ENCODE measurements at regions not wholly inside any gene's neighbourhood (a gene's known extent, or its start where the extent isn't known, plus 50 kb on each side); places are given as distances from the start of the nearest gene placed in this dataset.

DNA sequence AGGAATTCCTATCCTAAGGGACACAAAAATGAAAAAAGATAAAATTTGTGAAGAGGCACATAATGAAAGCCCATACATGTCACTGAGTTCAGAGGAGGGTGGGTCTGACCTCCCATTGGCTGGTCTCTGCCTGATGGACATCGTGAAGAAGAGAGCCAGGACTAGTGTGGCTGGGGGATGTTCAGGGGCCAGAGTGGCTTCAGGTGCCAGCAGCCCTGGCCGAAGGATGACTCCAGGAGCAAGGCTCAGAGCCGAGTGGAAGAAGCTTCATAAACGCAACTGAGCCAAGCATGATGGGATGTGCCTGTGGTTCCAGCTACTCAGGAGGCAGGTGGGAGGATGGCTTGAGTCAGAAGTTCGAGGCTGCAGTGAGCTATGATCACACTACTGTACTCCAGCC is 56.9 kb upstream of the ATP5PO start:
- H3K4me3 ChIP-seq (ENCODE audit: low read length): no peak overlapping the region
- TF ChIP-seq, protein P1, sequence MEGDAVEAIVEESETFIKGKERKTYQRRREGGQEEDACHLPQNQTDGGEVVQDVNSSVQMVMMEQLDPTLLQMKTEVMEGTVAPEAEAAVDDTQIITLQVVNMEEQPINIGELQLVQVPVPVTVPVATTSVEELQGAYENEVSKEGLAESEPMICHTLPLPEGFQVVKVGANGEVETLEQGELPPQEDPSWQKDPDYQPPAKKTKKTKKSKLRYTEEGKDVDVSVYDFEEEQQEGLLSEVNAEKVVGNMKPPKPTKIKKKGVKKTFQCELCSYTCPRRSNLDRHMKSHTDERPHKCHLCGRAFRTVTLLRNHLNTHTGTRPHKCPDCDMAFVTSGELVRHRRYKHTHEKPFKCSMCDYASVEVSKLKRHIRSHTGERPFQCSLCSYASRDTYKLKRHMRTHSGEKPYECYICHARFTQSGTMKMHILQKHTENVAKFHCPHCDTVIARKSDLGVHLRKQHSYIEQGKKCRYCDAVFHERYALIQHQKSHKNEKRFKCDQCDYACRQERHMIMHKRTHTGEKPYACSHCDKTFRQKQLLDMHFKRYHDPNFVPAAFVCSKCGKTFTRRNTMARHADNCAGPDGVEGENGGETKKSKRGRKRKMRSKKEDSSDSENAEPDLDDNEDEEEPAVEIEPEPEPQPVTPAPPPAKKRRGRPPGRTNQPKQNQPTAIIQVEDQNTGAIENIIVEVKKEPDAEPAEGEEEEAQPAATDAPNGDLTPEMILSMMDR (conservative IDR thresholded peaks at IDR 0.05; ENCODE audit: low read depth, low read length): no peak
- no peak for DNase-seq (ENCODE audit: low read depth)

- TF ChIP-seq, protein P1 (conservative IDR thresholded peaks at IDR 0.05; ENCODE audit: low read depth, low read length): no peak
- DNase-seq (ENCODE audit: low read depth): no peak
- H3K4me3 ChIP-seq (ENCODE audit: low read length): no peak overlapping the region
These were observed 55.9 kb upstream of the ATP5PO start for GRCh38 chr21:33971492-33972013.

- TF ChIP-seq, protein P1 (conservative IDR thresholded peaks at IDR 0.05; ENCODE audit: low read depth, low read length): no peak
- no peak overlapping the region for H3K4me3 ChIP-seq (ENCODE audit: low read length)
- no peak for DNase-seq (ENCODE audit: low read depth)
These were observed 54.0 kb upstream of the ATP5PO start for GRCh38 chr21:33969581-33969980.

DNA sequence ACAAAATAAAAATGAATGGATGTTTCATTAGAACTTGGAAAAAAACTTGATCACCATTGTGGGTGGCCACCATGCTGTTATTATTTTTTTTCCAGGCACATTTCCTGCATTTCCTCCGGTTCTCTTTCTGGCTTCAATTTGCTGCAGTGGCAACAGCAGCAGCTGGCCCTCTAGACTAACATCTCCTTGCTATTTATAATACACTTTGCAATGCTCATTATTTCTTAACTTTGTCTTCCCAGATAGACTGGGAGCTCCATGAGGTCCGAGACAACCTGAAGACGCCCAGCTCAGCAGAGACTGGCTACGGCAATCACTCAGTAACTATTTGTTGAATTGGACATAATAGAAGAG is 53.4 kb upstream of the ATP5PO start:
- no peak overlapping the region for H3K4me3 ChIP-seq (ENCODE audit: low read length)
- TF ChIP-seq, protein P1 (conservative IDR thresholded peaks at IDR 0.05; ENCODE audit: low read depth, low read length): no peak
- no peak for DNase-seq (ENCODE audit: low read depth)

DNA sequence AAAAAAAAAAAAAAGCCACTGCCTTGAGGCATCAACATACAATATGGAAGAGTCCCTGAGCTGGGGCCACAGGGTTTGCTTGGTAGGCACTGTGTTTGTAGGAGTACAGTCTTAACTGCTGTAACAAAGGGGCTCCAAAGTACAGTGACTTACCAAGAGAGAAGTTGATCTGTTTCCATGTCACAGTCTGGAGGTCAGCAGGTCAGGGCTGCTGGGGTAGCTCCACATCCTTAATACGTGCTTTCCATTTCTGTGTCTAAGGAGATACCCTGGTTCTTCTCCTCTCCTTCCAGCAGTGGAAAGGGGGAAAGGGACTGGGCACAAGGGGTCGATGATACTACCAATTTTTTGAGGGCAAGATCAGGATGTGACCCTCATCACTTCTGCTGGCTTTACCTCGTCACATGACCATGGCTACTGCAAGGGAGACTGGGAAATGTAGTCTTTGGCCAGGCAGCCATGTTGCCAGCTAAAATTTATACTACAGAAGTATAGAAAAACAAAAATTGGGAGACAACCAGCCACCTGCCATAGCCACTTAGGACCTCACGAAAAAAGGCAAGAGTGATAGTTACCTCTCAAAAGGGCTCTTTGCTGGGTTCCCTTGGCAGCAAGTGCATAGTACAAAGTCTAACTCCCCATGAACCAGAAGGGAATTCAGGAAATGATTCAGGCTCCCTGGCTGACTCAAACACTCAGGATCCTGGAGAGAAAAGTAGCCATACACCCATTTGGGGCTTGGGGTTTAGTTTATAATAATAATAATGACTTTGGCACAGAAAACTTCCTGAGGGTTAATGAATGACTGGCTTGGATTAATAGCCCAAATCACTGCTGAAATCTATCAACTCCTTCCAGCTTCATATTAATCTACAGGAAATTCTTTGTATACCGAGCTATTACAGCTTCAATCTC is 52.7 kb upstream of the ATP5PO start:
- TF ChIP-seq, protein P1 (conservative IDR thresholded peaks at IDR 0.05; ENCODE audit: low read depth, low read length): no peak
- H3K4me3 ChIP-seq (ENCODE audit: low read length): no peak overlapping the region
- DNase-seq (ENCODE audit: low read depth): no peak

- no peak for DNase-seq (ENCODE audit: low read depth)
- TF ChIP-seq, protein P1 (conservative IDR thresholded peaks at IDR 0.05; ENCODE audit: low read depth, low read length): no peak
- H3K4me3 ChIP-seq (ENCODE audit: low read length): no peak overlapping the region
These were observed 51.5 kb upstream of the ATP5PO start for GRCh38 chr21:33967086-33967571.

All from retinal pigment epithelial cell (primary cell).